GM12878 (cell line): ENCODE measurements at regions not wholly inside any gene's neighbourhood (a gene's known extent, or its start where the extent isn't known, plus 50 kb on each side); places are given as distances from the start of the nearest gene placed in this dataset.

ENCODE experiments used
- ATAC-seq: fragments of 200-7000 bp; cut with Tn5 transposase; 3 replicates; pipeline ENCODE4 v1.9.1; 2020; ENCODE audit warnings: mild to moderate bottlenecking, moderate library complexity
- BruUV-seq: library from RNA; stranded (reverse); fragments of 400-500 nt; replicated peaks from 2 replicates; lab custom pipeline; 2021; lab: Mats Ljungman, UMichigan
- CTCF ChIA-PET: fragments of 300-600 bp; sonication (Branson Sonifier 250); formaldehyde crosslinking; extraction: SDS; loops from one replicate; lab custom pipeline; 2021; ENCODE audit warnings: inconsistent platforms; lab: Yijun Ruan, JAX
- POLR2A ChIA-PET: fragments of 350-600 bp; formaldehyde crosslinking; extraction: SDS; loops from one replicate; lab custom pipeline; 2021; ENCODE audit warnings: inconsistent platforms; lab: Charles Lee
- RAD21 ChIA-PET: fragments of 300-600 bp; sonication (Branson Sonifier 250); formaldehyde crosslinking; loops from one replicate; lab custom pipeline; 2023; ENCODE audit warnings: antibody characterized with exemption; ENCODE audit not compliant: unreplicated experiment; lab: Charles Lee
- SMC1A ChIA-PET: fragments of 300-600 bp; sonication (Branson Sonifier 250); formaldehyde crosslinking; loops from one replicate; lab custom pipeline; 2023; ENCODE audit not compliant: unreplicated experiment, uncharacterized antibody; lab: Charles Lee
- DNase-seq: peaks from one replicate; pipeline ENCODE4 v3.0.0-alpha.2; 2011; ENCODE audit warnings: low read depth, low spot score
- FAIRE-seq: peaks from 3 replicates; lab custom pipeline; 2011; peaks lifted over from hg19 to GRCh38; lab: Jason Lieb, UNC
- H2AFZ ChIP-seq: 2 replicates; pipeline ENCODE4 v1.6.0; 2011; ENCODE audit warnings: low read depth, low read length, control low read depth; ENCODE audit not compliant: control insufficient read depth
- H3K27ac ChIP-seq: 2 replicates; pipeline ENCODE4 v1.5.1; 2011; ENCODE audit warnings: control low read depth; ENCODE audit not compliant: control insufficient read depth, insufficient read depth
- H3K27me3 ChIP-seq, 2 experiments: replicated peaks in 1 of 2; 2 replicates each; pipeline versions ENCODE4 v1.6.0 to v1.6.1; 2011; ENCODE audit warnings: low read length in 1 of 2; ENCODE audit not compliant: control insufficient read depth in 2 of 2, insufficient read depth in 2 of 2
- H3K36me3 ChIP-seq, 2 experiments: 2 replicates each; pipeline ENCODE4 v1.5.1; 2011; ENCODE audit warnings: low read length in 1 of 2; ENCODE audit not compliant: control insufficient read depth in 2 of 2, insufficient read depth in 2 of 2
- H3K4me1 ChIP-seq: 2 replicates; pipeline ENCODE4 v1.6.1; 2011; ENCODE audit warnings: mild to moderate bottlenecking, low read length, moderate library complexity, mixed read lengths; ENCODE audit not compliant: control insufficient read depth, insufficient read depth
- H3K4me2 ChIP-seq: 2 replicates; pipeline ENCODE4 v1.6.0; 2011; ENCODE audit warnings: control low read depth; ENCODE audit not compliant: control insufficient read depth, insufficient read depth
- H3K4me3 ChIP-seq: fragments of 200-600 bp; sonication (generic); 2 replicates; pipeline ENCODE4 v1.5.1; 2016
- H3K79me2 ChIP-seq: 2 replicates; pipeline ENCODE4 v1.6.0; 2011; ENCODE audit warnings: low read length; ENCODE audit not compliant: control insufficient read depth, insufficient read depth
- H3K9ac ChIP-seq: 2 replicates; pipeline ENCODE4 v1.8.0; 2011; ENCODE audit warnings: low read length, control low read depth, mixed read lengths; ENCODE audit not compliant: control insufficient read depth, insufficient read depth
- H3K9me3 ChIP-seq: replicated peaks from 3 replicates; pipeline ENCODE4 v1.5.1; 2011; ENCODE audit warnings: mild to moderate bottlenecking, low read length; ENCODE audit not compliant: control insufficient read depth, insufficient read depth
- H4K20me1 ChIP-seq: 2 replicates; pipeline ENCODE4 v1.6.0; 2011; ENCODE audit not compliant: control insufficient read depth, insufficient read depth
- ATF3 ChIP-seq: IDR thresholded peaks from 2 replicates; pipeline ENCODE4 v1.6.1; 2011; ENCODE audit warnings: low read depth, mild to moderate bottlenecking, low read length, moderate library complexity, borderline replicate concordance; ENCODE audit errors: extremely low read depth
- CBX3 ChIP-seq: fragments of 200-600 bp; sonication (generic); IDR thresholded peaks from 2 replicates; pipeline ENCODE4 v1.6.1; 2016; ENCODE audit warnings: low read depth, borderline replicate concordance
- EZH2 ChIP-seq: IDR thresholded peaks from 2 replicates; pipeline ENCODE4 v1.6.1; 2012; ENCODE audit warnings: low read depth, mild to moderate bottlenecking, control low read depth, inconsistent platforms, low read length, borderline replicate concordance; ENCODE audit not compliant: control insufficient read depth
- HDAC2 ChIP-seq: fragments of 200-600 bp; sonication (generic); IDR thresholded peaks from 2 replicates; pipeline ENCODE4 v1.6.1; 2017
- IRF5 ChIP-seq: fragments of 450-650 bp; IDR thresholded peaks from 2 replicates; pipeline ENCODE4 v1.6.1; 2017; ENCODE audit warnings: borderline replicate concordance
- JUNB ChIP-seq: IDR thresholded peaks from 2 replicates; pipeline ENCODE4 v1.6.1; 2016; ENCODE audit warnings: antibody characterized with exemption, mild to moderate bottlenecking
- JUND ChIP-seq: IDR thresholded peaks from 2 replicates; pipeline ENCODE4 v1.6.1; 2012; ENCODE audit warnings: low read depth, mild to moderate bottlenecking, low read length, improper control_type of control experiment, moderate library complexity
- KLF5 ChIP-seq: fragments of 450-650 bp; IDR thresholded peaks from 2 replicates; pipeline ENCODE4 v1.6.1; 2014; ENCODE audit warnings: mild to moderate bottlenecking; ENCODE audit not compliant: partially characterized antibody
- NFYA ChIP-seq: IDR thresholded peaks from 2 replicates; pipeline ENCODE4 v1.6.1; 2011; ENCODE audit warnings: low read depth, mild to moderate bottlenecking, low read length, improper control_type of control experiment, borderline replicate concordance
- RAD21 ChIP-seq: IDR thresholded peaks from 2 replicates; pipeline ENCODE4 v1.6.1; 2011; ENCODE audit warnings: mild to moderate bottlenecking, low read depth, low read length, moderate library complexity; ENCODE audit not compliant: insufficient read depth
- SP1 ChIP-seq: IDR thresholded peaks from one replicate; pipeline ENCODE4 v1.6.1; 2011; ENCODE audit warnings: low read depth, low read length
- SPI1 ChIP-seq: IDR thresholded peaks from 2 replicates; pipeline ENCODE4 v1.6.1; 2011; ENCODE audit warnings: low read depth, mild to moderate bottlenecking, low read length, moderate library complexity, borderline replicate concordance; ENCODE audit not compliant: insufficient read depth
- TCF3 ChIP-seq: IDR thresholded peaks from 2 replicates; pipeline ENCODE4 v1.6.1; 2012; ENCODE audit warnings: low read depth, mild to moderate bottlenecking, low read length, borderline replicate concordance; ENCODE audit not compliant: insufficient read depth
- USF1 ChIP-seq: IDR thresholded peaks from 2 replicates; pipeline ENCODE4 v1.6.1; 2011; ENCODE audit warnings: borderline replicate concordance, low read depth, mild to moderate bottlenecking, moderate library complexity, mixed read lengths, low read length; ENCODE audit not compliant: insufficient read depth; ENCODE audit errors: extremely low read length
- ZNF207 ChIP-seq: fragments of 450-650 bp; IDR thresholded peaks from 2 replicates; pipeline ENCODE4 v1.6.1; 2014; ENCODE audit warnings: antibody characterized with exemption, mild to moderate bottlenecking, borderline replicate concordance
- ZNF384 ChIP-seq: IDR thresholded peaks from 2 replicates; pipeline ENCODE4 v1.6.1; 2012; ENCODE audit warnings: low read depth, mild to moderate bottlenecking, low read length, improper control_type of control experiment, borderline replicate concordance
- WGBS: methylation state at CpG from one replicate; pipeline ENCODE4 v1.1.6; 2016; ENCODE audit warnings: low lambda C conversion rate; ENCODE audit not compliant: insufficient replicate concordance, insufficient coverage; ENCODE audit errors: missing lambda C conversion rate; 5-methylcytosine and 5-hydroxymethylcytosine counted together
- in situ Hi-C: fragments of 300-500 bp; cut with MboI; formaldehyde crosslinking; loops from 9 replicates; pipeline ENCODE4 v1.14.3; 2018; ENCODE audit warnings: mixed read lengths
- intact Hi-C: fragments of 100-400 bp; cut with micrococcal nuclease; formaldehyde crosslinking; loops from one replicate; pipeline ENCODE4 v1.14.2; 2022; ENCODE audit not compliant: unreplicated experiment
- TF ChIP-seq, protein P1 (sequence below): IDR thresholded peaks from 2 replicates; pipeline ENCODE4 v1.6.1; 2011; ENCODE audit warnings: borderline replicate concordance, low read depth, mild to moderate bottlenecking, moderate library complexity, low read length; ENCODE audit not compliant: insufficient read depth, poor library complexity, severe bottlenecking

GRCh38 chr3:193899001-193899400 is 236.9 kb upstream of the HES1 start:
- Histone ChIP-seq H3K27me3 (peaks cover 2 to 4% of the 10 kb centered on the region in 2 experiments; a peak in 2 of 4 replicates), H3K9ac (no peak overlapping the region), H3K4me1 (no peaks in the 10 kb centered on the region), H3K9me3 (no peaks in the 10 kb centered on the region), H3K36me3 (no peaks in the 10 kb centered on the region), H3K79me2 (no peaks in the 10 kb centered on the region), H4K20me1 (no peaks in the 10 kb centered on the region), H3K4me3 (no peak overlapping the region), H2AFZ (no peak overlapping the region), H3K4me2 (no peak overlapping the region), H3K27ac (no peak overlapping the region)
- WGBS, result 33% methylated on average over 1 of the region's 1 CpG
- no peak for ATAC-seq
- SMC1A ChIA-PET, result no interaction called here
- TF ChIP-seq CBX3, result no peak
- TF ChIP-seq ATF3, result no peak
- no peak for TF ChIP-seq SP1
- TF ChIP-seq KLF5, result no peak
- no peak for TF ChIP-seq NFYA
- no peak for TF ChIP-seq HDAC2
- TF ChIP-seq TCF3, result no peak
- no peak for TF ChIP-seq RAD21
- TF ChIP-seq JUNB, result no peak
- TF ChIP-seq, protein P1, sequence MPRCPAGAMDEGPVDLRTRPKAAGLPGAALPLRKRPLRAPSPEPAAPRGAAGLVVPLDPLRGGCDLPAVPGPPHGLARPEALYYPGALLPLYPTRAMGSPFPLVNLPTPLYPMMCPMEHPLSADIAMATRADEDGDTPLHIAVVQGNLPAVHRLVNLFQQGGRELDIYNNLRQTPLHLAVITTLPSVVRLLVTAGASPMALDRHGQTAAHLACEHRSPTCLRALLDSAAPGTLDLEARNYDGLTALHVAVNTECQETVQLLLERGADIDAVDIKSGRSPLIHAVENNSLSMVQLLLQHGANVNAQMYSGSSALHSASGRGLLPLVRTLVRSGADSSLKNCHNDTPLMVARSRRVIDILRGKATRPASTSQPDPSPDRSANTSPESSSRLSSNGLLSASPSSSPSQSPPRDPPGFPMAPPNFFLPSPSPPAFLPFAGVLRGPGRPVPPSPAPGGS, result no peak
- no peak for TF ChIP-seq EZH2
- no peak for TF ChIP-seq ZNF207
- TF ChIP-seq IRF5, result no peak
- no peak for TF ChIP-seq JUND
- TF ChIP-seq ZNF384, result no peak
- TF ChIP-seq SPI1, result no peak
- no peak for TF ChIP-seq USF1
- in situ Hi-C loops, result no loop called here
- CTCF ChIA-PET, result no interaction called here
- no TSS peak for BruUV-seq
- no peak for DNase-seq
- POLR2A ChIA-PET, result no interaction called here
- FAIRE-seq, result no peak
- intact Hi-C loops, result no loop called here
- RAD21 ChIA-PET, result no interaction called here
